ENCODE measurements at regions not wholly inside any gene's neighbourhood (a gene's known extent, or its start where the extent isn't known, plus 50 kb on each side); places are given as distances from the start of the nearest gene placed in this dataset.

DNA sequence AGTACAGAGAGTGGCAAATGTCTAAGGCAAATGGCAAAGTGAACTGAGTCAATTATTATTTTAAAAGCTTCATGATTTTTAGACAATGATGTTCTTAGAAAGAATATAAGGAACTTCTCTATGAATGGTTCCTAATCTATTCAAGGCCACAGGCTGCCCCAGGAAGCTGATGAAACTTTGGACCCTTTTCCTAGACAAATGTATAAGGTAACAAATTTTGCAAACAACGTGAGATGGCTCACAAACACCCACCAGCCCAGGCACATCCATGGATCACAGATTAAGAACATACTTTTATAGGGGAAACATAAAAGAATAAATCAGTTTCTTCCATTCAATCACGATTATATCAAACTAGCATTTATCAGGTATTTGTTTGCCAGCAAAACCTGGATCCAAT lies 659.0 kb downstream of the IRS1 start (continued):
- TF ChIP-seq ZNF350 (CRISPR knock-in tag; IDR thresholded peaks at IDR 0.05; ENCODE audit: borderline replicate concordance, low read depth) = no peak
- TF ChIP-seq, protein P1, sequence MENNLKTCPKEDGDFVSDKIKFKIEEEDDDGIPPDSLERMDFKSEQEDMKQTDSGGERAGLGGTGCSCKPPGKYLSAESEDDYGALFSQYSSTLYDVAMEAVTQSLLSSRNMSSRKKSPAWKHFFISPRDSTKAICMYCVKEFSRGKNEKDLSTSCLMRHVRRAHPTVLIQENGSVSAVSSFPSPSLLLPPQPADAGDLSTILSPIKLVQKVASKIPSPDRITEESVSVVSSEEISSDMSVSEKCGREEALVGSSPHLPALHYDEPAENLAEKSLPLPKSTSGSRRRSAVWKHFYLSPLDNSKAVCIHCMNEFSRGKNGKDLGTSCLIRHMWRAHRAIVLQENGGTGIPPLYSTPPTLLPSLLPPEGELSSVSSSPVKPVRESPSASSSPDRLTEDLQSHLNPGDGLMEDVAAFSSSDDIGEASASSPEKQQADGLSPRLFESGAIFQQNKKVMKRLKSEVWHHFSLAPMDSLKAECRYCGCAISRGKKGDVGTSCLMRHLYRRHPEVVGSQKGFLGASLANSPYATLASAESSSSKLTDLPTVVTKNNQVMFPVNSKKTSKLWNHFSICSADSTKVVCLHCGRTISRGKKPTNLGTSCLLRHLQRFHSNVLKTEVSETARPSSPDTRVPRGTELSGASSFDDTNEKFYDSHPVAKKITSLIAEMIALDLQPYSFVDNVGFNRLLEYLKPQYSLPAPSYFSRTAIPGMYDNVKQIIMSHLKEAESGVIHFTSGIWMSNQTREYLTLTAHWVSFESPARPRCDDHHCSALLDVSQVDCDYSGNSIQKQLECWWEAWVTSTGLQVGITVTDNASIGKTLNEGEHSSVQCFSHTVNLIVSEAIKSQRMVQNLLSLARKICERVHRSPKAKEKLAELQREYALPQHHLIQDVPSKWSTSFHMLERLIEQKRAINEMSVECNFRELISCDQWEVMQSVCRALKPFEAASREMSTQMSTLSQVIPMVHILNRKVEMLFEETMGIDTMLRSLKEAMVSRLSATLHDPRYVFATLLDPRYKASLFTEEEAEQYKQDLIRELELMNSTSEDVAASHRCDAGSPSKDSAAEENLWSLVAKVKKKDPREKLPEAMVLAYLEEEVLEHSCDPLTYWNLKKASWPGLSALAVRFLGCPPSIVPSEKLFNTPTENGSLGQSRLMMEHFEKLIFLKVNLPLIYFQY (CRISPR knock-in tag; IDR thresholded peaks at IDR 0.05; ENCODE audit: borderline replicate concordance) = no peak
- TF ChIP-seq SKI (IDR thresholded peaks at IDR 0.05; ENCODE audit: partially characterized antibody) = no peak
- TF ChIP-seq ZBTB7B (CRISPR knock-in tag; IDR thresholded peaks at IDR 0.05) = 0 out of 2 replicates have a peak, but pooled peaks have one; percentile 24
- no peak for TF ChIP-seq TEAD2 (CRISPR knock-in tag; IDR thresholded peaks at IDR 0.05)
- TF ChIP-seq RBAK (CRISPR knock-in tag; IDR thresholded peaks at IDR 0.05) = no peak
- 0 out of 2 replicates have a peak, but pooled peaks have one; percentile 58 for TF ChIP-seq RCOR2 (CRISPR knock-in tag; IDR thresholded peaks at IDR 0.05)
- TF ChIP-seq FOSL2 (CRISPR knock-in tag; IDR thresholded peaks at IDR 0.05) = peak; percentile 31; the same call in 1 of the 2 replicates
- TF ChIP-seq SMAD1 (CRISPR knock-in tag; IDR thresholded peaks at IDR 0.05; ENCODE audit: borderline replicate concordance, low read depth) = no peak
- no peak for TF ChIP-seq DNMT3B (CRISPR knock-in tag; conservative IDR thresholded peaks at IDR 0.05)
- no peak for TF ChIP-seq PCBP1 (IDR thresholded peaks at IDR 0.05; ENCODE audit: borderline replicate concordance, low read depth, low read length)
- peak; percentile 24; the same call in 1 of the 2 replicates for TF ChIP-seq SAP130 (CRISPR knock-in tag; IDR thresholded peaks at IDR 0.05; ENCODE audit: low read depth)
- TF ChIP-seq CENPT (CRISPR knock-in tag; IDR thresholded peaks at IDR 0.05; ENCODE audit: low read depth) = no peak
- TF ChIP-seq MIER2 (CRISPR knock-in tag; IDR thresholded peaks at IDR 0.05) = 0 out of 2 replicates have a peak, but pooled peaks have one; percentile 40
- TF ChIP-seq, protein P2, sequence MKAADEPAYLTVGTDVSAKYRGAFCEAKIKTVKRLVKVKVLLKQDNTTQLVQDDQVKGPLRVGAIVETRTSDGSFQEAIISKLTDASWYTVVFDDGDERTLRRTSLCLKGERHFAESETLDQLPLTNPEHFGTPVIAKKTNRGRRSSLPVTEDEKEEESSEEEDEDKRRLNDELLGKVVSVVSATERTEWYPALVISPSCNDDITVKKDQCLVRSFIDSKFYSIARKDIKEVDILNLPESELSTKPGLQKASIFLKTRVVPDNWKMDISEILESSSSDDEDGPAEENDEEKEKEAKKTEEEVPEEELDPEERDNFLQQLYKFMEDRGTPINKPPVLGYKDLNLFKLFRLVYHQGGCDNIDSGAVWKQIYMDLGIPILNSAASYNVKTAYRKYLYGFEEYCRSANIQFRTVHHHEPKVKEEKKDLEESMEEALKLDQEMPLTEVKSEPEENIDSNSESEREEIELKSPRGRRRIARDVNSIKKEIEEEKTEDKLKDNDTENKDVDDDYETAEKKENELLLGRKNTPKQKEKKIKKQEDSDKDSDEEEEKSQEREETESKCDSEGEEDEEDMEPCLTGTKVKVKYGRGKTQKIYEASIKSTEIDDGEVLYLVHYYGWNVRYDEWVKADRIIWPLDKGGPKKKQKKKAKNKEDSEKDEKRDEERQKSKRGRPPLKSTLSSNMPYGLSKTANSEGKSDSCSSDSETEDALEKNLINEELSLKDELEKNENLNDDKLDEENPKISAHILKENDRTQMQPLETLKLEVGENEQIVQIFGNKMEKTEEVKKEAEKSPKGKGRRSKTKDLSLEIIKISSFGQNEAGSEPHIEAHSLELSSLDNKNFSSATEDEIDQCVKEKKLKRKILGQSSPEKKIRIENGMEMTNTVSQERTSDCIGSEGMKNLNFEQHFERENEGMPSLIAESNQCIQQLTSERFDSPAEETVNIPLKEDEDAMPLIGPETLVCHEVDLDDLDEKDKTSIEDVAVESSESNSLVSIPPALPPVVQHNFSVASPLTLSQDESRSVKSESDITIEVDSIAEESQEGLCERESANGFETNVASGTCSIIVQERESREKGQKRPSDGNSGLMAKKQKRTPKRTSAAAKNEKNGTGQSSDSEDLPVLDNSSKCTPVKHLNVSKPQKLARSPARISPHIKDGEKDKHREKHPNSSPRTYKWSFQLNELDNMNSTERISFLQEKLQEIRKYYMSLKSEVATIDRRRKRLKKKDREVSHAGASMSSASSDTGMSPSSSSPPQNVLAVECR (CRISPR knock-in tag; IDR thresholded peaks at IDR 0.05; ENCODE audit: borderline replicate concordance) = no peak
- TF ChIP-seq SOX13 (IDR thresholded peaks at IDR 0.05) = no peak
- peak in 1 of 2 experiments; percentile 85; a peak in 2 of 4 replicates for TF ChIP-seq SOX13 (CRISPR knock-in tag; conservative IDR thresholded peaks at IDR 0.05 in 1 of 2, IDR thresholded peaks at IDR 0.05 in 1 of 2)
- peak; percentile 86 for TF ChIP-seq SOX5 (CRISPR knock-in tag; IDR thresholded peaks at IDR 0.05; ENCODE audit: borderline replicate concordance)
- TF ChIP-seq, protein P3, sequence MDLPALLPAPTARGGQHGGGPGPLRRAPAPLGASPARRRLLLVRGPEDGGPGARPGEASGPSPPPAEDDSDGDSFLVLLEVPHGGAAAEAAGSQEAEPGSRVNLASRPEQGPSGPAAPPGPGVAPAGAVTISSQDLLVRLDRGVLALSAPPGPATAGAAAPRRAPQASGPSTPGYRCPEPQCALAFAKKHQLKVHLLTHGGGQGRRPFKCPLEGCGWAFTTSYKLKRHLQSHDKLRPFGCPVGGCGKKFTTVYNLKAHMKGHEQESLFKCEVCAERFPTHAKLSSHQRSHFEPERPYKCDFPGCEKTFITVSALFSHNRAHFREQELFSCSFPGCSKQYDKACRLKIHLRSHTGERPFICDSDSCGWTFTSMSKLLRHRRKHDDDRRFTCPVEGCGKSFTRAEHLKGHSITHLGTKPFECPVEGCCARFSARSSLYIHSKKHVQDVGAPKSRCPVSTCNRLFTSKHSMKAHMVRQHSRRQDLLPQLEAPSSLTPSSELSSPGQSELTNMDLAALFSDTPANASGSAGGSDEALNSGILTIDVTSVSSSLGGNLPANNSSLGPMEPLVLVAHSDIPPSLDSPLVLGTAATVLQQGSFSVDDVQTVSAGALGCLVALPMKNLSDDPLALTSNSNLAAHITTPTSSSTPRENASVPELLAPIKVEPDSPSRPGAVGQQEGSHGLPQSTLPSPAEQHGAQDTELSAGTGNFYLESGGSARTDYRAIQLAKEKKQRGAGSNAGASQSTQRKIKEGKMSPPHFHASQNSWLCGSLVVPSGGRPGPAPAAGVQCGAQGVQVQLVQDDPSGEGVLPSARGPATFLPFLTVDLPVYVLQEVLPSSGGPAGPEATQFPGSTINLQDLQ (CRISPR knock-in tag; IDR thresholded peaks at IDR 0.05) = no peak
- TF ChIP-seq ZNF460 (CRISPR knock-in tag; IDR thresholded peaks at IDR 0.05; ENCODE audit: borderline replicate concordance) = no peak
- TF ChIP-seq MTF2 (CRISPR knock-in tag; IDR thresholded peaks at IDR 0.05; ENCODE audit: borderline replicate concordance) = no peak
